ENCODE measurements at regions not wholly inside any gene's neighbourhood (a gene's known extent, or its start where the extent isn't known, plus 50 kb on each side); places are given as distances from the start of the nearest gene placed in this dataset.

GRCh38 chr4:30866346-30866745, 146.2 kb downstream of the PCDH7 start:
- H3K27me3 Mint-ChIP-seq (ENCODE audit: low read depth in 3 of 3), result no peaks in the 10 kb centered on the region
- no peaks in the 10 kb centered on the region for H3K4me1 ChIP-seq (ENCODE audit: control insufficient read depth in 1 of 2, insufficient read depth in 2 of 2, low read length in 2 of 2)
- intact Hi-C loops (cut with micrococcal nuclease), result no loop called here
- no peak overlapping the region for H3K27ac ChIP-seq (ENCODE audit: low read depth in 1 of 2, low read length in 2 of 2)
- H3K36me3 ChIP-seq (replicated peaks in 1 of 2; ENCODE audit: control insufficient read depth in 1 of 2, insufficient read depth in 2 of 2, low read length in 2 of 2), result no peaks in the 10 kb centered on the region
- no peaks in the 10 kb centered on the region for H3K79me2 ChIP-seq (ENCODE audit: insufficient read depth, low read length)
- no peak for DNase-seq
- no peak overlapping the region for H3K27ac Mint-ChIP-seq
- no peak overlapping the region for H3K4me3 Mint-ChIP-seq
- H4K20me1 ChIP-seq (ENCODE audit: insufficient read depth, low read length), result no peaks in the 10 kb centered on the region
- no peaks in the 10 kb centered on the region for H3K27me3 ChIP-seq (ENCODE audit: control insufficient read depth in 2 of 2, insufficient read depth in 2 of 2, low read length in 2 of 2)
- no peak overlapping the region for H3K4me3 ChIP-seq (replicated peaks in 1 of 3; ENCODE audit: low read depth in 2 of 3, low read length in 3 of 3)
- TF ChIP-seq, protein P1, sequence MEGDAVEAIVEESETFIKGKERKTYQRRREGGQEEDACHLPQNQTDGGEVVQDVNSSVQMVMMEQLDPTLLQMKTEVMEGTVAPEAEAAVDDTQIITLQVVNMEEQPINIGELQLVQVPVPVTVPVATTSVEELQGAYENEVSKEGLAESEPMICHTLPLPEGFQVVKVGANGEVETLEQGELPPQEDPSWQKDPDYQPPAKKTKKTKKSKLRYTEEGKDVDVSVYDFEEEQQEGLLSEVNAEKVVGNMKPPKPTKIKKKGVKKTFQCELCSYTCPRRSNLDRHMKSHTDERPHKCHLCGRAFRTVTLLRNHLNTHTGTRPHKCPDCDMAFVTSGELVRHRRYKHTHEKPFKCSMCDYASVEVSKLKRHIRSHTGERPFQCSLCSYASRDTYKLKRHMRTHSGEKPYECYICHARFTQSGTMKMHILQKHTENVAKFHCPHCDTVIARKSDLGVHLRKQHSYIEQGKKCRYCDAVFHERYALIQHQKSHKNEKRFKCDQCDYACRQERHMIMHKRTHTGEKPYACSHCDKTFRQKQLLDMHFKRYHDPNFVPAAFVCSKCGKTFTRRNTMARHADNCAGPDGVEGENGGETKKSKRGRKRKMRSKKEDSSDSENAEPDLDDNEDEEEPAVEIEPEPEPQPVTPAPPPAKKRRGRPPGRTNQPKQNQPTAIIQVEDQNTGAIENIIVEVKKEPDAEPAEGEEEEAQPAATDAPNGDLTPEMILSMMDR (IDR thresholded peaks at IDR 0.05), result no peak
- H3K36me3 Mint-ChIP-seq, result no peaks in the 10 kb centered on the region
- no peak overlapping the region for H3K4me2 ChIP-seq (replicated peaks; ENCODE audit: extremely low read depth, low read length, poor library complexity, severe bottlenecking)
- H3K4me1 Mint-ChIP-seq, result no peaks in the 10 kb centered on the region
- H3K9me3 ChIP-seq (replicated peaks in 1 of 2; ENCODE audit: control insufficient read depth in 1 of 2, insufficient read depth in 1 of 2, low read length in 2 of 2), result no peaks in the 10 kb centered on the region
- H3K9me3 Mint-ChIP-seq, result peaks cover 0 to 3% (median under 1%) of the 10 kb centered on the region in 7 donors
- H2AFZ ChIP-seq (ENCODE audit: insufficient read depth, low read depth, low read length, poor library complexity, severe bottlenecking), result no peak overlapping the region
- H3K9ac ChIP-seq (ENCODE audit: insufficient read depth, low read length, poor library complexity, severe bottlenecking), result no peak overlapping the region
- no CpG with 5 or more reads among the region's 1 CpG for WGBS (ENCODE audit: insufficient coverage)

DNA sequence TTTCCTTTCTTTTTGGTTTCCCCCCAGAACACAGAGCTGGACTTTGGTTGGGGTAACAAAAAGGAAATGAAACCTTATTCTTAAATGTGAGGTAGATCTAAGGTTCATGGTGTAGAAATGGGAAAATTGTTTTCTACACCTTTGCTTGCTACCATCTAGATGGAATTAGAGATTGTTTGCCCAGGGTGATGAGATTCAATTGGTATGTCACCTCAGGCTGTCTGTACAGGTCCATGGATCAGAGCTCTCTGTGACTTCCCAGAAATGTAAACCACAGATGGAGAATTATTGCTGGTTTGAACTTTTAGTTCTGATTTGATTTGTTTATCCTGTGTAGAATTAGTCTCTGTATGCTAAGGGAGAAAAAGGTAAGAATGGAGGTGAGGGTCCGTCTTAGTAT, 146.7 kb downstream of the PCDH7 start:
- no peaks in the 10 kb centered on the region for H3K27me3 Mint-ChIP-seq (ENCODE audit: low read depth in 3 of 3)
- TF ChIP-seq, protein P1 (IDR thresholded peaks at IDR 0.05), result no peak

More for the DNA sequence above, 146.7 kb downstream of the PCDH7 start:
- no peaks in the 10 kb centered on the region for H3K36me3 ChIP-seq (replicated peaks in 1 of 2; ENCODE audit: control insufficient read depth in 1 of 2, insufficient read depth in 2 of 2, low read length in 2 of 2)
- Mint-ChIP-seq H3K4me3 (no peak overlapping the region), H3K4me1 (no peaks in the 10 kb centered on the region), H3K9me3 (peaks cover 0 to 4% (median 2%) of the 10 kb centered on the region in 7 donors), H3K36me3 (no peaks in the 10 kb centered on the region), H3K27ac (no peak overlapping the region)
- H3K79me2 ChIP-seq (ENCODE audit: insufficient read depth, low read length), result no peaks in the 10 kb centered on the region
- no peak overlapping the region for H3K4me3 ChIP-seq (replicated peaks in 1 of 3; ENCODE audit: low read depth in 2 of 3, low read length in 3 of 3)
- H2AFZ ChIP-seq (ENCODE audit: insufficient read depth, low read depth, low read length, poor library complexity, severe bottlenecking), result no peak overlapping the region
- H3K4me2 ChIP-seq (replicated peaks; ENCODE audit: extremely low read depth, low read length, poor library complexity, severe bottlenecking), result no peak overlapping the region
- H3K4me1 ChIP-seq (ENCODE audit: control insufficient read depth in 1 of 2, insufficient read depth in 2 of 2, low read length in 2 of 2), result no peaks in the 10 kb centered on the region
- no peaks in the 10 kb centered on the region for H3K27me3 ChIP-seq (ENCODE audit: control insufficient read depth in 2 of 2, insufficient read depth in 2 of 2, low read length in 2 of 2)
- H3K9ac ChIP-seq (ENCODE audit: insufficient read depth, low read length, poor library complexity, severe bottlenecking), result no peak overlapping the region
- intact Hi-C loops (cut with micrococcal nuclease), result no loop called here
- H3K9me3 ChIP-seq (replicated peaks in 1 of 2; ENCODE audit: control insufficient read depth in 1 of 2, insufficient read depth in 1 of 2, low read length in 2 of 2), result no peaks in the 10 kb centered on the region
- H4K20me1 ChIP-seq (ENCODE audit: insufficient read depth, low read length), result no peaks in the 10 kb centered on the region
- no peak for DNase-seq
- no CpG with 5 or more reads among the region's 1 CpG for whole genome bisulfite sequencing (ENCODE audit: insufficient coverage)
- H3K27ac ChIP-seq (ENCODE audit: low read depth in 1 of 2, low read length in 2 of 2), result no peak overlapping the region
